HEK293 (cell line): ENCODE measurements at regions not wholly inside any gene's neighbourhood (a gene's known extent, or its start where the extent isn't known, plus 50 kb on each side); places are given as distances from the start of the nearest gene placed in this dataset.

Source experiments
- CTCF ChIA-PET: fragments of 350-600 bp; formaldehyde crosslinking; extraction: SDS; loops from one replicate; lab custom pipeline; 2021; ENCODE audit warnings: antibody characterized with exemption; lab: Yijun Ruan, JAX
- POLR2A ChIA-PET: fragments of 300-600 bp; formaldehyde crosslinking; extraction: SDS; loops from one replicate; lab custom pipeline; 2020; ENCODE audit warnings: antibody characterized with exemption, inconsistent platforms; lab: Yijun Ruan, JAX
- H3K27ac ChIP-seq: fragments of 200-500 bp; sonication (Bioruptor generic); 2 replicates; pipeline ENCODE4 v1.5.1; 2014; ENCODE audit warnings: low read depth, low read length, control low read depth, inconsistent platforms; ENCODE audit errors: extremely low read depth
- H3K36me3 ChIP-seq, 2 experiments: fragments of 200-500 bp in 1 of 2; sonication (Bioruptor generic) in 1 of 2; 1 replicate in 1 of 2; 2 replicates in 1 of 2; pipeline ENCODE4 v1.5.1; 2014 to 2017; ENCODE audit warnings: inconsistent platforms in 2 of 2, low read length in 2 of 2; ENCODE audit not compliant: control insufficient read depth in 2 of 2, insufficient read depth in 1 of 2
- H3K4me1 ChIP-seq: fragments of 200-500 bp; sonication (Bioruptor generic); 2 replicates; pipeline ENCODE4 v1.5.1; 2014; ENCODE audit warnings: mild to moderate bottlenecking, low read length, inconsistent platforms; ENCODE audit not compliant: control insufficient read depth, insufficient read depth
- H3K4me3 ChIP-seq: 2 replicates; pipeline ENCODE4 v1.5.1; 2011; ENCODE audit warnings: low read depth, mild to moderate bottlenecking, control low read depth, low read length, moderate library complexity
- H3K9me3 ChIP-seq: fragments of 200-500 bp; sonication (Bioruptor generic); 2 replicates; pipeline ENCODE4 v1.5.1; 2014; ENCODE audit warnings: low read depth, low read length, inconsistent platforms; ENCODE audit not compliant: control insufficient read depth, insufficient read depth
- GLIS2 ChIP-seq: fragments of 450-650 bp; formaldehyde crosslinking; IDR thresholded peaks from 2 replicates; pipeline ENCODE4 v1.5.1; 2016; ENCODE audit warnings: missing biosample characterization, missing genetic modification characterization
- KLF10 ChIP-seq: fragments of 450-650 bp; IDR thresholded peaks from 2 replicates; pipeline ENCODE4 v1.5.1; 2018; ENCODE audit warnings: missing biosample characterization, mild to moderate bottlenecking, missing genetic modification characterization
- MYNN ChIP-seq: fragments of 450-650 bp; formaldehyde crosslinking; IDR thresholded peaks from 2 replicates; pipeline ENCODE4 v1.5.1; 2016; ENCODE audit warnings: missing biosample characterization, missing genetic modification characterization, borderline replicate concordance
- SETDB1 ChIP-seq: IDR thresholded peaks from one replicate; pipeline ENCODE4 v1.6.1; 2017; ENCODE audit warnings: mild to moderate bottlenecking, low read length, moderate library complexity, mixed read lengths; ENCODE audit not compliant: insufficient read length
- ZNF239 ChIP-seq: fragments of 450-650 bp; formaldehyde crosslinking; IDR thresholded peaks from 2 replicates; pipeline ENCODE4 v1.5.1; 2016; ENCODE audit warnings: missing biosample characterization, missing genetic modification characterization
- ZNF274 ChIP-seq, 2 experiments: fragments of 200-500 bp in 1 of 2; fragments of 450-650 bp in 1 of 2; sonication (Bioruptor generic) in 1 of 2; formaldehyde crosslinking in 1 of 2; IDR thresholded peaks; 2 replicates each; pipeline versions ENCODE4 v1.5.1 to v1.6.1; 2014 to 2016; ENCODE audit warnings: borderline replicate concordance in 1 of 2, inconsistent platforms in 1 of 2, low read length in 1 of 2, missing biosample characterization in 1 of 2, missing genetic modification characterization in 1 of 2
- ZNF302 ChIP-seq: fragments of 450-650 bp; formaldehyde crosslinking; IDR thresholded peaks from 2 replicates; pipeline ENCODE4 v1.5.1; 2016; ENCODE audit warnings: missing biosample characterization, missing genetic modification characterization, low read depth
- ZNF341 ChIP-seq: fragments of 450-650 bp; formaldehyde crosslinking; IDR thresholded peaks from 2 replicates; pipeline ENCODE4; 2016; ENCODE audit warnings: low read depth, missing biosample characterization, missing genetic modification characterization
- ZNF354C ChIP-seq: fragments of 450-650 bp; formaldehyde crosslinking; IDR thresholded peaks from 2 replicates; pipeline ENCODE4 v1.5.1; 2016; ENCODE audit warnings: missing biosample characterization, missing genetic modification characterization, low read depth, borderline replicate concordance
- ZNF544 ChIP-seq: fragments of 450-650 bp; formaldehyde crosslinking; IDR thresholded peaks from 2 replicates; pipeline ENCODE4 v1.5.0; 2017; ENCODE audit warnings: missing biosample characterization, missing genetic modification characterization
- ZNF560 ChIP-seq: fragments of 450-650 bp; formaldehyde crosslinking; IDR thresholded peaks from 2 replicates; pipeline ENCODE4 v1.5.1; 2017; ENCODE audit warnings: missing biosample characterization, missing genetic modification characterization, borderline replicate concordance
- ZNF623 ChIP-seq: fragments of 450-650 bp; formaldehyde crosslinking; IDR thresholded peaks from 2 replicates; pipeline ENCODE4 v1.5.1; 2016; ENCODE audit warnings: missing biosample characterization, missing genetic modification characterization
- ZNF629 ChIP-seq: fragments of 450-650 bp; formaldehyde crosslinking; IDR thresholded peaks from 2 replicates; pipeline ENCODE4 v1.5.1; 2017; ENCODE audit warnings: missing biosample characterization, missing genetic modification characterization
- ZNF704 ChIP-seq: fragments of 450-650 bp; formaldehyde crosslinking; IDR thresholded peaks from 2 replicates; pipeline ENCODE4 v1.5.1; 2016; ENCODE audit warnings: missing biosample characterization, missing genetic modification characterization
- ZSCAN18 ChIP-seq: fragments of 450-650 bp; formaldehyde crosslinking; IDR thresholded peaks from 2 replicates; pipeline ENCODE4 v1.5.1; 2016; ENCODE audit warnings: missing biosample characterization, missing genetic modification characterization
- TF ChIP-seq, protein P1 (sequence below): fragments of 450-650 bp; formaldehyde crosslinking; IDR thresholded peaks from 2 replicates; pipeline ENCODE4 v1.5.1; 2016; ENCODE audit warnings: missing biosample characterization, missing genetic modification characterization, low read depth
- TF ChIP-seq, protein P2 (sequence below): fragments of 450-650 bp; formaldehyde crosslinking; IDR thresholded peaks from 2 replicates; pipeline ENCODE4 v1.5.1; 2016; ENCODE audit warnings: missing biosample characterization, missing genetic modification characterization, borderline replicate concordance
- TF ChIP-seq, protein P3 (sequence below): fragments of 450-650 bp; formaldehyde crosslinking; IDR thresholded peaks from 2 replicates; pipeline ENCODE4 v1.5.1; 2016; ENCODE audit warnings: missing biosample characterization, missing genetic modification characterization

- CTCF ChIA-PET = interaction anchor here (0.6 to 1.3 kb wide), 2 partner anchors 44 to 168 kb away, joined by 3 read pairs; no protein-coding TSS in a partner anchor
- Histone ChIP-seq H3K27ac (no peak overlapping the region), H3K9me3 (no peaks in the 10 kb centered on the region), H3K4me3 (no peak overlapping the region), H3K36me3 (no peaks in the 10 kb centered on the region), H3K4me1 (no peaks in the 10 kb centered on the region)
- POLR2A ChIA-PET = interaction anchor here (0.6 kb wide), 1 partner anchor 300 kb away, joined by 3 read pairs; no protein-coding TSS in a partner anchor
- TF ChIP-seq ZNF704 (tag by site-specific recombination) = no peak
- no peak for TF ChIP-seq ZNF239 (tag by site-specific recombination)
- TF ChIP-seq GLIS2 = no peak
- TF ChIP-seq ZNF354C (tag by site-specific recombination) = no peak
- TF ChIP-seq ZNF341 (tag by site-specific recombination) = no peak
- no peak for TF ChIP-seq ZNF274 (IDR thresholded peaks at IDR 0.05; ENCODE audit: low read length)
- TF ChIP-seq ZNF274 (tag by site-specific recombination; IDR thresholded peaks at IDR 0.05; ENCODE audit: borderline replicate concordance) = no peak
- no peak for TF ChIP-seq ZNF302
- TF ChIP-seq KLF10 = no peak
- TF ChIP-seq, protein P1, sequence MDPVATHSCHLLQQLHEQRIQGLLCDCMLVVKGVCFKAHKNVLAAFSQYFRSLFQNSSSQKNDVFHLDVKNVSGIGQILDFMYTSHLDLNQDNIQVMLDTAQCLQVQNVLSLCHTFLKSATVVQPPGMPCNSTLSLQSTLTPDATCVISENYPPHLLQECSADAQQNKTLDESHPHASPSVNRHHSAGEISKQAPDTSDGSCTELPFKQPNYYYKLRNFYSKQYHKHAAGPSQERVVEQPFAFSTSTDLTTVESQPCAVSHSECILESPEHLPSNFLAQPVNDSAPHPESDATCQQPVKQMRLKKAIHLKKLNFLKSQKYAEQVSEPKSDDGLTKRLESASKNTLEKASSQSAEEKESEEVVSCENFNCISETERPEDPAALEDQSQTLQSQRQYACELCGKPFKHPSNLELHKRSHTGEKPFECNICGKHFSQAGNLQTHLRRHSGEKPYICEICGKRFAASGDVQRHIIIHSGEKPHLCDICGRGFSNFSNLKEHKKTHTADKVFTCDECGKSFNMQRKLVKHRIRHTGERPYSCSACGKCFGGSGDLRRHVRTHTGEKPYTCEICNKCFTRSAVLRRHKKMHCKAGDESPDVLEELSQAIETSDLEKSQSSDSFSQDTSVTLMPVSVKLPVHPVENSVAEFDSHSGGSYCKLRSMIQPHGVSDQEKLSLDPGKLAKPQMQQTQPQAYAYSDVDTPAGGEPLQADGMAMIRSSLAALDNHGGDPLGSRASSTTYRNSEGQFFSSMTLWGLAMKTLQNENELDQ = no peak
- TF ChIP-seq, protein P2, sequence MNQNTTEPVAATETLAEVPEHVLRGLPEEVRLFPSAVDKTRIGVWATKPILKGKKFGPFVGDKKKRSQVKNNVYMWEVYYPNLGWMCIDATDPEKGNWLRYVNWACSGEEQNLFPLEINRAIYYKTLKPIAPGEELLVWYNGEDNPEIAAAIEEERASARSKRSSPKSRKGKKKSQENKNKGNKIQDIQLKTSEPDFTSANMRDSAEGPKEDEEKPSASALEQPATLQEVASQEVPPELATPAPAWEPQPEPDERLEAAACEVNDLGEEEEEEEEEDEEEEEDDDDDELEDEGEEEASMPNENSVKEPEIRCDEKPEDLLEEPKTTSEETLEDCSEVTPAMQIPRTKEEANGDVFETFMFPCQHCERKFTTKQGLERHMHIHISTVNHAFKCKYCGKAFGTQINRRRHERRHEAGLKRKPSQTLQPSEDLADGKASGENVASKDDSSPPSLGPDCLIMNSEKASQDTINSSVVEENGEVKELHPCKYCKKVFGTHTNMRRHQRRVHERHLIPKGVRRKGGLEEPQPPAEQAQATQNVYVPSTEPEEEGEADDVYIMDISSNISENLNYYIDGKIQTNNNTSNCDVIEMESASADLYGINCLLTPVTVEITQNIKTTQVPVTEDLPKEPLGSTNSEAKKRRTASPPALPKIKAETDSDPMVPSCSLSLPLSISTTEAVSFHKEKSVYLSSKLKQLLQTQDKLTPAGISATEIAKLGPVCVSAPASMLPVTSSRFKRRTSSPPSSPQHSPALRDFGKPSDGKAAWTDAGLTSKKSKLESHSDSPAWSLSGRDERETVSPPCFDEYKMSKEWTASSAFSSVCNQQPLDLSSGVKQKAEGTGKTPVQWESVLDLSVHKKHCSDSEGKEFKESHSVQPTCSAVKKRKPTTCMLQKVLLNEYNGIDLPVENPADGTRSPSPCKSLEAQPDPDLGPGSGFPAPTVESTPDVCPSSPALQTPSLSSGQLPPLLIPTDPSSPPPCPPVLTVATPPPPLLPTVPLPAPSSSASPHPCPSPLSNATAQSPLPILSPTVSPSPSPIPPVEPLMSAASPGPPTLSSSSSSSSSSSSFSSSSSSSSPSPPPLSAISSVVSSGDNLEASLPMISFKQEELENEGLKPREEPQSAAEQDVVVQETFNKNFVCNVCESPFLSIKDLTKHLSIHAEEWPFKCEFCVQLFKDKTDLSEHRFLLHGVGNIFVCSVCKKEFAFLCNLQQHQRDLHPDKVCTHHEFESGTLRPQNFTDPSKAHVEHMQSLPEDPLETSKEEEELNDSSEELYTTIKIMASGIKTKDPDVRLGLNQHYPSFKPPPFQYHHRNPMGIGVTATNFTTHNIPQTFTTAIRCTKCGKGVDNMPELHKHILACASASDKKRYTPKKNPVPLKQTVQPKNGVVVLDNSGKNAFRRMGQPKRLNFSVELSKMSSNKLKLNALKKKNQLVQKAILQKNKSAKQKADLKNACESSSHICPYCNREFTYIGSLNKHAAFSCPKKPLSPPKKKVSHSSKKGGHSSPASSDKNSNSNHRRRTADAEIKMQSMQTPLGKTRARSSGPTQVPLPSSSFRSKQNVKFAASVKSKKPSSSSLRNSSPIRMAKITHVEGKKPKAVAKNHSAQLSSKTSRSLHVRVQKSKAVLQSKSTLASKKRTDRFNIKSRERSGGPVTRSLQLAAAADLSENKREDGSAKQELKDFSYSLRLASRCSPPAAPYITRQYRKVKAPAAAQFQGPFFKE (tag by site-specific recombination) = no peak
- TF ChIP-seq ZNF560 (tag by site-specific recombination) = no peak
- no peak for TF ChIP-seq MYNN (tag by site-specific recombination)
- no peak for TF ChIP-seq ZNF623
- no peak for TF ChIP-seq ZSCAN18 (tag by site-specific recombination)
- TF ChIP-seq, protein P3, sequence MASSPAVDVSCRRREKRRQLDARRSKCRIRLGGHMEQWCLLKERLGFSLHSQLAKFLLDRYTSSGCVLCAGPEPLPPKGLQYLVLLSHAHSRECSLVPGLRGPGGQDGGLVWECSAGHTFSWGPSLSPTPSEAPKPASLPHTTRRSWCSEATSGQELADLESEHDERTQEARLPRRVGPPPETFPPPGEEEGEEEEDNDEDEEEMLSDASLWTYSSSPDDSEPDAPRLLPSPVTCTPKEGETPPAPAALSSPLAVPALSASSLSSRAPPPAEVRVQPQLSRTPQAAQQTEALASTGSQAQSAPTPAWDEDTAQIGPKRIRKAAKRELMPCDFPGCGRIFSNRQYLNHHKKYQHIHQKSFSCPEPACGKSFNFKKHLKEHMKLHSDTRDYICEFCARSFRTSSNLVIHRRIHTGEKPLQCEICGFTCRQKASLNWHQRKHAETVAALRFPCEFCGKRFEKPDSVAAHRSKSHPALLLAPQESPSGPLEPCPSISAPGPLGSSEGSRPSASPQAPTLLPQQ (tag by site-specific recombination) = no peak
- TF ChIP-seq ZNF544 (tag by site-specific recombination) = no peak
- no peak for TF ChIP-seq ZNF629 (tag by site-specific recombination)
- no peak for TF ChIP-seq SETDB1
Measured at GRCh38 chr16:86158688-86159360, 259.9 kb downstream of the IRF8 start.
